GM18498 (cell line): ENCODE measurements at regions not wholly inside any gene's neighbourhood (a gene's known extent, or its start where the extent isn't known, plus 50 kb on each side); places are given as distances from the start of the nearest gene placed in this dataset.
"Not testable (repeated sequence)": the region's sequence is repeated elsewhere in the genome, so short reads cannot be mapped to it uniquely, and the experiment has no call there.

Source experiments
- ATAC-seq: cut with Tn5 transposase; IDR thresholded peaks from one replicate; pipeline ENCODE4 v1.9.1; 2021; ENCODE audit warnings: mild to moderate bottlenecking, moderate library complexity; ENCODE audit not compliant: unreplicated experiment

DNA sequence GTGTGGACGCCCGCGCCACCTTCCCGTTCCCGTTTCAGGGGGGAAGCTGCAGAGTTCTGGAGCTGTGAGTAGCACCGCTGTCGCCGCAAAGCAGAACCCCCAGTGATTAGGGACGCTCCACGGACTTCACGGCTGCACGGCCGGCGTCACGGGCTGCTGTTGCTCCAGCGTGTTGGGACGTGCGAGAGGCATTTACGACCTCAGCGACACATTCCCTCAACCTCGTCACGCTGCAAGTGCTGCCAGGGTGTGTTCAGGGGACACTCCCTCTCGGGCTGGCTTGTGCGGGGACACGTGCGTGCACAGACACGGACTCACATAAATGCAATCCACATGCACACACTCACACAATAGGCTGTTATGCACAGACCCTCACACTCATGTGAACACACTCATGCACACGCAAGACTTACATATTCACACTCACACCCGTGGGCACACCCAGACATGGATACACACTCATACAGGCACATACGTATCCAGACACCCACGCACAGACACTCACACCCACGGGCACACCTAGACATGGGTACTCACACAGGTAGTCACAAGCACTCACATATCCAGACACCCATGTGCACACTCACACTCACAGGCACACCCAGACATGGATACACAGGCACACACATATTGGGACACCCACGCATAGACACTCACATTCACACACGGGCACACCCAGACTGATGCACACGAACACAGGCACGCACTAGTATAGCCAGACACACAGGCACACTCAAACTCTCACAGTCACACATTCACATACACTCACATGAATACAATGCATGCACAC, 198.0 kb upstream of the ZNF469 start:
- not testable (repeated sequence) for ATAC-seq

- not testable (repeated sequence) for ATAC-seq
These were observed 197.4 kb upstream of the ZNF469 start for GRCh38 chr16:88185406-88185805.

- not testable (repeated sequence) for ATAC-seq
These were observed 196.5 kb upstream of the ZNF469 start for GRCh38 chr16:88185976-88186888.

- not testable (repeated sequence) for ATAC-seq
These were observed 195.6 kb upstream of the ZNF469 start for GRCh38 chr16:88186889-88187870.

DNA sequence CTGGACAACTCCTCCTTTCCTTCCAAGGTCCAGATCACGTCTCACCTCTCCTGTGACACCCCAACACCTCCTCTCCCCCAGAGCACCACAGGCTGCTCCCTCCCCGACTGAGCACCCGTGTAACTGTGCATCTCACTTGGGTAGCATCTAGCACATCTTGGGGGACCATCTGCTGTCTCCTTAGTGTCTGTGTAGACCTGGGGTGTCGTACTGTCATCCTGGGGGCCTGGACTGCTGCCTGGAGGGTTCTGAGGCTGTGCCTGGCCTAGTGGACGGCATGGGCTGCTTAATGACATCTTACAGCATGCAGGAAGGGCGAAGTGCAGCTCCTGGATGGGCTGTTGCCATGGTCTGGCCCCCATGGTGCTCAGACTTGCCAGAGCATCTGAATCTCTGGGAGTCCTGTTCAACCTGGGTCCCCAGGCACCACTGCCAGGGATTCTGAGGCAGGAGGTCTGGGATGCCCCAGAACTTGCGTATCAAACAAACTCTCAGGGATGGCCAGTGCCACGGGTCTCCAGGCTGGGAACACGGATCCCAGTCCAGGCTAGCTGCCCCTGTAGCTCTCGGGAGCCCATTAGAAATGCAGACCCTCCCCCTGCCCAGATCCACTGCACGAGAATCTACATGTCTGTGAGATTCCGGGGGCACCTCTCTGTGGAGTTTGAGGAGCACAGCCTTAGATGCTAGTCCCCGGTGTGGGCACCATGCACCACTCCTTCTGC, 194.4 kb upstream of the ZNF469 start:
- not testable (repeated sequence) for ATAC-seq

- ATAC-seq = not testable (repeated sequence)
These were observed 192.1 kb upstream of the ZNF469 start for GRCh38 chr16:88190592-88191095.

GRCh38 chr16:88191168-88191567, 191.6 kb upstream of the ZNF469 start:
- not testable (repeated sequence) for ATAC-seq

- ATAC-seq = no peak
These were observed 190.2 kb upstream of the ZNF469 start for GRCh38 chr16:88192601-88193000.

- ATAC-seq = not testable (repeated sequence)
These were observed 188.9 kb upstream of the ZNF469 start for GRCh38 chr16:88193706-88194396.

- no peak for ATAC-seq
These were observed 188.1 kb upstream of the ZNF469 start for GRCh38 chr16:88194397-88195268.

DNA sequence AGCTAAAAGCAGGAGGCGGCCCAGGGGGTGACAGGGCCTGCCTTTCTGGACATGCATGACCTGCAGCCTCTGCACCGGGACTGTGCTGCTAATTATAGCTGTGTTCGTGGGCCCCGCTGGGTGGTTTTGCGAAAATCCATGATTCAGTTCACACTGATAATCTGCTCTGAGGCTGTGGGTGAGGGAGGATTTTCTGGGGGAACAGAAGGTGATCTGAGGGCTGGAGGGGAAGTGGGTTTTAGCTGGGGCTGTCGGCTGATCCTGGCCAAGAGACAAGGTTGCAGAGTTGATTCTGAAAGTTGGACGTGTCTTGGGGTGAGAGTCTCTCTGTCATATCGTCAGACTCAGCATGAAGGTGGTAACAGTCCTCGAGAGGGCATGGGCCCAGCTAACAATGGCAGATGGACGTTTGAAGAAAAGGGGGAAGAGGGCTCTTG, 187.5 kb upstream of the ZNF469 start:
- ATAC-seq = no peak

DNA sequence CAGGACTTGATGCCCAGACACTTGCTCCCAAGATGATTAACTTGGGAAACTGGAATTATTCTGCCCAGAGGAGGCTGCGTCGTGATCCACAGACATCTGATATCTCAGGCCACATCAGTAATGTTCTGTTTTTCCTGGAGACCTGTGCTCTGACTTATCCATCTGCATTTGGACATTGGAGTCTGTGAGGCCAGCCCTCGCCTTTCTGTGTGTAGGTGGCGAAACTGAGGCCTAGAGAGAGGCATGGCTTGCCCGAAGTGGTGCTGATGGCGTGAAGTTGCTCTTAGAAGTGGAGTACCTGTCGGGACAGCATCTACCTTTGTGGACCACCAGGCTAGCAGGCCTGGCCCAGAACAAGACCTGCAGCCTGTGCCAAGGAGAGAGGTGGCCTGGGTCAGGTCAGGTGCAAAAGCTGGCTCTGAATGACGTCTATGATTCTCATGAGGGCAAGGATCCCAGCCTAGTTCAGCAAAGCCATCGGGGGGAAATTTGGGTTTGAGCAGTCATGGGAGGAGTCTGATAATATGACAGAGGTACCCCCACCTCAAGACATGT, 186.8 kb upstream of the ZNF469 start:
- ATAC-seq = no peak

DNA sequence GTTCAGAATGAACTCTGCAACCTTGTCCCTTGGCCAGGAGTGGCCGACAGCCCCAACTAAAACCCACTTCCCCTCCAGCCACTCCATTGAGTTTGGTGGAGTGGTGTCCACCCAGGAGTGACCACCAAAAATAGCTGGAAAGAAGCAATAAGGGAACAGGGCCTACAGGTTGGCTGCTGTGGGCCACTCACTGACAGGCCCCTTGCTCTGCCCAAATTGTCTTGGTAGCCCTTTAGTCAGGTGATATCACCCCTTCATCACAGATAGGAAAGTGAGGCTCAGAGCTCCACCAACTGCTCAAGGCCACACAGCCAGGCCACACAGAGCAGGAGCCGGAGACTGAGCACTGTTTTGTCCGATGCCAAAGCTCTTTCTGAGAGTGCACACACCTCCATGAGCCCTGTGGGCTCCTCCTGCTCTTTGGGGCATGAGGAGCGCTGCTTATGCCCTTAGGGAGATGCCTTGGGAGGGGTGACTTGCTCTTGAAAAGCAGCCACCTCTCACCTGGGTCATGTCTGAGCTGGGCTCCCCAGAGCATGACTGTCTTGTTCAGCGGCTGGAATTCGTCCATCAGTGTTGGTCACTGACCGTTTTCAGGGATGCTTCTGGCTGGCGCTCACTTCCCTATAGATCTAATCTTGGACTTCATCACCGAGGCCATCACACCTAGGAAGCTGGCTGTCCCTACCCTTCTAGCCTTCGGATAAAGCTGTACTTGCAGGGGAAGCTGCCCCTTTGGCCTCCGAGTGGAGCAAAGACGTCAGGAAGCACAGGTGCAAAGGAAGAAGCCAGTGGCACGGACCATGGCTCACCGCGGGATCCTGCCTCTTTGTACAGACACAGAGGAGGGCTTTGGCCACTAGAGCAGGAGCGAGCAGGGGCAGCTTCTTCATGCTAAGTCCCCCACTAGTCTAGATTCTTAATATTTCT, 186.0 kb upstream of the ZNF469 start:
- no peak for ATAC-seq

DNA sequence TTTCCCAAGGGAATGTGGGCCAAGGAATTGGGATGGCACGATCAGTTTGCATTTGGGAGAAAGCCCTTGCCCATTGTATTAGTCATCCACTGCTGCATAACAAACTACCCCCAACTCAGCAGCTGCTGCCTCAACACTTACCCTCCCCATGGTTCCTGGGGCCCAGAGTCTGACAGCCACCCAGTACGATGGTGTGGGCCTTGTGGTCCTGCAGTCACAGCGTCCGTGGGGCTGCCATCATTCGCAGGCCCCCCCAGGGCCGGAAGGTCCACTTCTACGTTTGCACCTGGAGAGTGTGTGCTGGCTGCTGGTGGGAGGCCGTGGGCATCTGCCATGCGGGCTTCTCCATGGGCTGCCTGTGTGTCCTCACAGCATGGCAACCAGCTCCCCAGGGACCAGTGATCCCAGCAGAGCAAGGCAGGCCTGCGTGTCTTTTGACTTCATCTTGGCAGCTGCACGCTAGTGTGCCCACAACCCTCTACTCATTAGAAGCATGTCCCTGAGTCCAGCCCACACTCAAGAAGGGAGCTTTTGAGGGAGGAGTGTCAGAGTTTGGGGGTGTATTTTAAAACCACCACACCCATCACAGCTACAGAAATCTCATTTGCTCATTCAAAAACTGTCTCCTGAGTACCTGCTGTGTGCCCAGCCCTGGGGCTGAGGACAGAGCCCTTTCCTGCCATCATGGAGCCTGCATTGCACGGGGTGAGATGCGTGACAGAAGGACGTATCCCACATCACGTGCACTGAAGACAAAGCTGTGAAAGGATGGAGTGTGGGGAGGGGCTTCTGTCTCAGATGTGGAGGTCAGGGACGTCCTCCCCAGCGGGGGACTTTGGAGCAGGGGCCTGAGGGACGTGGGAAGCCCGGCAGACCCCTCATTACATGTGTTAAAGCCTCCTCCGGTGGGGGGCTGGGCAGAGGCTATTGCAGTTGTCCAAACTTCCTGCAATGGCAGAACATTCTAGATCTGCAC, 185.0 kb upstream of the ZNF469 start:
- ATAC-seq = no peak

DNA sequence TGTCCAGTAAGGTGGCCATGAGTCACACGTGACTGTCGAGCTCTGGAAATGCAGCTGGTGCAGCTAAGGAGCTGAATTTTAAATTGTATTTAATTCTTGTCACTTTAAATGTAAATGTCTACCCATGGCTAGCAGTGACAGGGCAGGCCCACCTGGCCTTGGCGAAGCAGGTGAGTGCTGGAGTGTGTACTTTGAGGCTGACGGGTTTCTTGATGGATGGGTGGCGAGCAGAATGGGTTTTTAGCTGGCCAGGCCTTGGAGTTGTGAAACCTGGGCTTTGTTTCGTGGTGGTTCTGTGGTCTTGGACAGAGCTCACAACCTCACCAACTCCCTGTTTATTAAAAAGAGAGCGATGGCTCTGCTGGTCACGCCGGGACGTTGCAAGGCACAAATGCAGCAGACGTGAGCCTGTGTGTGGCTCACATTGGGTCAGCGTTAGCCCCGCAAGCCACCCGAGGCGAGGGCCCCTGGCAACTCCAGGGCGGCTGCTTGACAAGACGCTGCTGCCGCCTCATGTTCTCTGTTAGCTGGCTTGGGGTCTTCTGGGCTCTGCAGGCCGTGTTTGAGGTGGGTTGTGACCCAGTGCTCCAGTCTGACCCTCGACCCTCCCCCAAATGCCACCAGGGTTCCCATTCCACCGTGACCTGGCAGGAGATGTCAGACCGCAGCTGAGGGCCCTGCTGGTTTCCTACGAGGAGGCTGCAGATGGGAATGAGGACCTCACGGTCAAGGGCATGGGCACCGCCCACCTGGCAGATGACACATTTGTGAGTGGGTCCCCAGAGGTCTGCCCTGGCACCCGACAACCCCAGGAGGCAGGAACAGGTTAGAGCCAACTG, 184.1 kb upstream of the ZNF469 start:
- not testable (repeated sequence) for ATAC-seq
